NCI-H2196 (cell line): ENCODE measurements at regions not wholly inside any gene's neighbourhood (a gene's known extent, or its start where the extent isn't known, plus 50 kb on each side); places are given as distances from the start of the nearest gene placed in this dataset.
"Not testable (repeated sequence)": the region's sequence is repeated elsewhere in the genome, so short reads cannot be mapped to it uniquely, and the experiment has no call there.

Experiments used
- DNase-seq: peaks from one replicate; lab custom pipeline; 2025; ENCODE audit not compliant: unreplicated experiment; lab: John Stamatoyannopoulos, UW

DNA sequence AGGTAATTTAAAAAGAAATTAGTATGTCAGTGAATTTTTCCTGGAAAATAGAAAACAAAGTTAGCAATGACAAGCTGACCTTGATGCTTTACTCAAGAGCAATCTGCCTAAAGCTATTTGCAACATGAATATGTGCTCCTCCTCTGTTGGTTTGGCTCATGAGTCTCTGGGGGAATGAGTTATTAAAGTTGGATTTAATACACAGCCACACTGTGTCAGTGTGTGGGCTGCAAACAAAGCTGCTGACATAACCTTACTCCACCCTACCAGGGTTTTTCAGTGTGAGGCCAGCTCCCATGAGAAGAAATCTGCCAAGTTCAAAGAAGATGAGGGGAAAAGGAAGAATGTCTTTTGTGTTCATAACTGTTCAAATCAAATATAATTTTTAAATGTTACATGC, 280.5 kb downstream of the TLL1 start:
- no peak for DNase-seq

- no peak for DNase-seq
Observed at GRCh38 chr4:166162327-166162726, 289.3 kb downstream of the TLL1 start.

- DNase-seq = peak; percentile 24
Observed at GRCh38 chr4:166165829-166166420, 292.9 kb downstream of the TLL1 start.

GRCh38 chr4:166169111-166169510, 296.1 kb downstream of the TLL1 start:
- DNase-seq = no peak

DNA sequence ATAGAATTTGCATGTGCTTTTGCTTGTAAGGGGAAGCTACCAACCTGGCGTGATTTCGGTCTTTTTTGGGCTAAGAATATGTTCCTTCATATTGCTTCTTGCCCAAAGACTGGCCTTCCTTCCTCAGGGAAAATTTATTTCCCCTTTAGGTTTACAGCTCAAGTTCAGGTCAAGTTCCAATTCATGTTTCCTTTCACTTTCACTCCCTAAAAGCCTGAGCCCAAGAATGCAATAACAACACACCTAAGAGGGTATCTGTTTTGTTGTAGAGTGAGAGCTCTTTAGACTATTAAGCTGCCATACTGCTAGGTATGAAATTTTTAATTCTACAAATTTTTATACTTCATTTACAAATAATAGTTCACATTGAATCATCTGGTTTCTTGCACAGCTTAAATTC, 299.6 kb downstream of the TLL1 start:
- DNase-seq = no peak

DNA sequence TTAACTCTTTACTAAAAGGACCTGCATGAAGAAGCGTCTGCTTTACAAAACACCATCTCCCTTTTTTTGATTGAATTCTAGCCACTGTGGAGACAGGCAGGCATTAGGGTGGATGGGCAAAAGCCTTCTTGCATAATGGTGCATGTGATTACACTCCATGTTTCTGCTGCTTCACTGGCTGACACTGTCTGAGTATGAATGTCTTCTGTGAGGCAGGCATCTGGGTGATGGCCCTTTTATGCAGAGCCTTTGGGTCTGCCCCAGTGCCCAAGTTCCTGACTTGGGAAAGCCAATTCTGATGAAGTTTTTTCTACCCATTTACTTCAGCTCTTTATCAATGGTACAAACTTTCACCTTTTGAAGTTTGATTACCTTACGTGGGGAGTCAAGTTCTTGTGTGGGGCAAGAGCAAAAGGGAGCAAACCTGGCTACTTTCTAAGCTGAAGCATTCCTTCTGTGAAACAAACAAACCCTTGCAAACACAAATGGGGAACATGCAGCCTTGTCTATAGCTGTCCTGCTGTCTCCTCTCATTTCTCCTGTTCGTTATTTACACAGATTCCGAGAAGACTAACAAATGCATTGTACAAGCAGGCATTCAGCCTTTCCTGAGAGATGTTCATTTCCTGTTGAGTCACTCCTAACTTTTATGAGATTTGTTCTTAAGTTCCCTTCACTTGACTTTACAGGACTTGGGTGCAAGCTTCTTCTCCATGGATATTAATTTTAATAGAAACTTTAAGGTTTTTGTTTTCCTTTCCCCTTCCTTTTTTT, 301.9 kb downstream of the TLL1 start:
- DNase-seq = no peak

DNA sequence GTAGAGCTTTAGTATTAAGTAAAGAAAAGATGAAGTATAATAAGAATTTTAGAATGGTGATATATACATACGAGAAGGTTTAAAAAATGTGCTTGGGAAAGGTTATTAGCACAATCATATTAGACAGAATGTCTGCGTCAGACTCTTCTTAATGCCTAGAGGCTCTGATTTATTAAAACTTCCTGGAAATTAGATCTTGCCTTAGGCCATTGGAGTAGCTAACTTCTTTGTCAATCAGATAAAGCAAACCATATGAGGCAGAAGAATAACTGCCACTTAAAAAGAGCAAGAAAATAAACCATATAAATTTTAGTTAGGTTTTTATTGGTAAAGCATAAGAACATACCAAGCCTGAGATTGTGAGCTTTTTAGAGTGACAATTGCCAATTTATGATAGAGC, 309.1 kb downstream of the TLL1 start:
- no peak for DNase-seq

- DNase-seq = no peak
Observed at GRCh38 chr4:166195101-166195500, 322.1 kb downstream of the TLL1 start.

DNA sequence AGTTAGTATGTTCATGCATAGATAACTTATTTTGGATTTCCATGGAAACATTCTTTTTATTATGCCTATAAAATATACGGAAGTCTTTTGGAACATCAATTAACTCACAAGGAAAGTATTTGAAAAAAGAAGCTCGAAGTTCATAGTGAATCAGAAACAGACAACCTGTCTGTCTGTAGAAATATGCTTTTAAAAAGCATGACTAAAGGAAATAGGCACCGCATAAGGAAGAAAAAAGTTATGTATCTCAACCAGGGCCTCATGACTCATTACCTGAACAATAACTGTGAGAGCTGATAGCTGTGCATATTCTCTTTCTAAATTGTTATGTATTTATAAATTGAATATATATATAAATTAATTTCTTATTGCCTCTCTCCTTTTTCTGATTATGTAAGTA, 324.1 kb downstream of the TLL1 start:
- DNase-seq = no peak

GRCh38 chr4:166198041-166198440, 325.0 kb downstream of the TLL1 start:
- DNase-seq = no peak

DNA sequence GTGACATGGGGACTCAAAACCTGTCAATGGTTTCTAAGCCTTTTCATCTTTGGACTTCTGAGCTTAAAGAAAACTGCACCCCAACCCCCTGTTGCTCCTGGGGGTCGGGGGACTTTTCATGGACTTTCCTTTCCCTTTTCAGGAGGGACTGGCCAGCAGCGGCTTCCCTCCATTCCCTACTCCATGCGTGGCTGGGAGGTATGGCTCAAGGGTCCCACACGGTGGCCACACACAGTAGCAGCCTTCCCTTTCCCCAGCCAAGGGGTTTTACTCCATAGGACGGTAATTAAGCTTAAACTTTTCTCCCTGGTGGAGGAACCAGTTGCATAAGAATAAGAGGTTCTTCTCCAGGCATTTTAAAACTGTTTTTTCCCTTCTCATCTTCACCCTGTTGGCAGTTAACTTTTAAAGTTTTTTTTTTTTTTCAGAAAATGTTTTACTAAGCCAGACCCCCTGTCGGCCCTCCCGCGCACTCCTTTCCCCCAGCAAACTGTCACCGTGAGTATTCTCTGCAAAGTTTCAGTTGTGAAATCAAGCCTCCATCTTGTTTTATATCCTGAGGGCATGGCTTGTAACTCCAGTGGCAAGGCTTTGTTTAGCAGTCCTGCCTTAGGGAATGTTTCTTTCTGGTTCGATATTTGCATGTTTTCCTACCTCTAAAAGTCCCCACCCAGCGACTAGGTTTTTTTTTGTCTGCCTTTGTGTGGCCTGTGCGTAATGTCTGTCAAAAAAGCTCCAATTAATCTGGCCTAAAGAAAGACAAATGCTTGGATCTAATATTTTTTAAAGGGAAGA, 325.7 kb downstream of the TLL1 start:
- DNase-seq = no peak

GRCh38 chr4:166202991-166203390, 330.0 kb downstream of the TLL1 start:
- no peak for DNase-seq

DNA sequence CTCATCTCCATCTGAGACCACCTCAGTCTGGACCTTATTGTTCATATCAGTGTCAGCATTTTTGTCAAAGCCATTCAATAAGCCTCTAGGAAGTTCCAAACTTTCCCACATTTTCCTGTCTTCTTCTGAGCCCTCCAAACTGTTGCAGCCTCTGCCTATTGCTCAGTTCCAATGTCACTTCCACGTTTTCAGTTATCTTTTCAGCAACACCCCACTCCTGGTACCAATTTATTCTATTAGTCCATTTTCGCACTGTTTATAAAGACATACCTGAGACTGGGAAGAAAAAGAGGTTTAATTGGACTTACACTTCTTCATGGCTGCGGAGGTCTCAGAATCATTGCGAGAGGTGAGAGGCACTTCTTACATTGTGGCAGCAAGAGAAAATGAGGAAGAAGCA, 339.3 kb downstream of the TLL1 start:
- DNase-seq = not testable (repeated sequence)

DNA sequence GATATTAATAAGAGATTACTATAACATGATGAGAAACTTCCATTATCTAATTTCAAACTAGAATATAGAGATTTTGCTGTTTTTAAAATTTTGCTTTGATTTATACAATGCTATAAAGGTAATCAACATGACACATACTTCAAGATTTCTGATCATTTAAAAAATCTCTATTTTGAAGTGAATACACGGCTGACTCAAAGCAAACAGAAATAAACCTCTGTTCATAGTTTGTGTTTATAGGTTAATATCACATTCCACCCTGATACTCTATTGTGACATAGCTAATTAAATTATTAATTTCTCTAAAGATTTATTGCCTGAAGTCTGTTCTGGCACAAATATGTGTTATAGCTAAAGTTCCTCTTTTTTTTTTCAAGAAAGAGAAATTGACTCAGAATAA, 349.2 kb downstream of the TLL1 start:
- no peak for DNase-seq

DNA sequence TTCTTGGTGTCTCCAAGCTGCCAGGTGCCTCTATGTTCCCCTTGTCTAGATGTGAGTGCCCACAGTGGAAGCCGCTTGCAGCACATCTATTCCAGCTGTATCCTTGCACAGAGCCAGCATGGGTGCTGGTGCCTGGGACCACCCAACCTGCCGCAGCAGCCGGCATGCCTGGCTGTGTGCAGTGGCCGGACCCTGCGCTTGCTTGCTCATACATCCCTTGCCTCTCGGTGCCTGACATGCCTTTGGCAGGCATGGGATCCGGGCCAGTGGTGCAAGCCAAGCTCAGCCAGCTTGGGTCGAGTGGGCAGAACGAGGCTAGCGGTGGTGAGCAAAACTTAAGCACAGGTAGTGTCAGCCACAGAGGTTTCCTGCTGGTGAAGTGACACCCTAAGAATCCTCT, 355.1 kb downstream of the TLL1 start:
- no peak for DNase-seq

DNA sequence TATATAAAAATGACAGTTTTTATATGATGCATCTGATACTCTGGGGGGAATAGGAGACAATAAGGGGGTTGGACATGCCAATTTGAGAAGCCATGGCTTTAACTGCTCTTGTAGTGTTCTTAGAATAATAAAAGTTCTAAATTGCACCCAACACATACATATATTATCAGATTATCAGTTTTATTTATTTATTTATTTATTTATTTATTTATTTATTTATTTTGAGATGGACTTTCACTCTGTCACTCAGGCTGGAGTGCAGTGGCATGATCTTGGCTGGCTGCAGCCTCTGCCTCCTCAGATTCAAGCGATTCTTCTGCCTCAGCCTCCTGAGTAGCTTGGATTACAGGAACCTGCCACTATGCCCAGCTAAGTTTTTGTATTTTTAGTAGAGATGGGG, 356.8 kb downstream of the TLL1 start:
- DNase-seq = no peak

- no peak for DNase-seq
Observed at GRCh38 chr4:166230841-166231240, 357.8 kb downstream of the TLL1 start.

GRCh38 chr4:166239354-166239753, 366.3 kb downstream of the TLL1 start:
- DNase-seq = no peak

- DNase-seq = no peak
Observed at GRCh38 chr4:166252487-166253402, 379.7 kb downstream of the TLL1 start.

DNA sequence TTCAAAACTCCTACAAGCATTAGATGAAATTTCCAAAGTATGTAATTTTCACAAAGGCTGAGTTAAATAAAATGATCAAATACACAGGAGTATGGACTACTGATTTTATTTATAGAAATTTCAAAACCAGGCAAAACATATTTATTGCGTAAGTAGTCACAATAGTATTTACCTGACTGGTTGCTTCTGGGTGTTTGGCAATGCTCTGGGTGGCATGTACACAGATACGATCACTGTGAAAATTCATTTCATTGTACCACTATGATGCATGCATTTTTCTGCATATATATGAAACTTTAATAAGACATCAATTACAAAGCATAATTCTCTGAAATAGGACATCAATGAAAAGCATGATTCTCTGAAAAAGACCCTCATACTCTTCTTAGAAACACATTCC, 384.2 kb downstream of the TLL1 start:
- DNase-seq = no peak

- DNase-seq = no peak
Observed at GRCh38 chr4:166257891-166258290, 384.9 kb downstream of the TLL1 start.
